BLaER1 (cell line): ENCODE measurements at regions not wholly inside any gene's neighbourhood (a gene's known extent, or its start where the extent isn't known, plus 50 kb on each side); places are given as distances from the start of the nearest gene placed in this dataset.

Experiments
- H3K27ac ChIP-seq: shearing (Covaris generic); formaldehyde crosslinking; 2 replicates; pipeline ENCODE4 v1.8.1; 2022
- H3K27me3 ChIP-seq: shearing (Covaris generic); formaldehyde crosslinking; 2 replicates; pipeline ENCODE4 v1.8.1; 2022
- H3K36me3 ChIP-seq: shearing (Covaris generic); formaldehyde crosslinking; 2 replicates; pipeline ENCODE4 v1.8.1; 2022
- H3K4me1 ChIP-seq: shearing (Covaris generic); formaldehyde crosslinking; 2 replicates; pipeline ENCODE4 v1.8.1; 2022
- H3K4me2 ChIP-seq: shearing (Covaris generic); formaldehyde crosslinking; 2 replicates; pipeline ENCODE4 v1.8.1; 2022
- H3K4me3 ChIP-seq: shearing (Covaris generic); formaldehyde crosslinking; 2 replicates; pipeline ENCODE4 v1.8.1; 2022
- H3K9ac ChIP-seq: shearing (Covaris generic); formaldehyde crosslinking; 2 replicates; pipeline ENCODE4 v1.8.1; 2022
- H3K9me3 ChIP-seq: shearing (Covaris generic); formaldehyde crosslinking; 2 replicates; pipeline ENCODE4 v1.8.1; 2022
- H4K20me1 ChIP-seq: shearing (Covaris generic); formaldehyde crosslinking; 2 replicates; pipeline ENCODE4 v1.8.1; 2022
- Cebpa-rat ChIP-seq: shearing (Covaris generic); IDR thresholded peaks from 2 replicates; pipeline ENCODE4 v1.8.1; 2022

GRCh38 chrX:150050387-150050786 lies 112.1 kb upstream of the EOLA2 start:
- H3K4me2 ChIP-seq, result no peak overlapping the region
- no peaks in the 10 kb centered on the region for H3K27me3 ChIP-seq
- no peak overlapping the region for H3K4me3 ChIP-seq
- TF ChIP-seq Cebpa-rat, result no peak
- no peaks in the 10 kb centered on the region for H3K9me3 ChIP-seq
- no peaks in the 10 kb centered on the region for H3K36me3 ChIP-seq
- no peak overlapping the region for H3K9ac ChIP-seq
- H4K20me1 ChIP-seq, result no peaks in the 10 kb centered on the region
- H3K27ac ChIP-seq, result no peak overlapping the region
- no peaks in the 10 kb centered on the region for H3K4me1 ChIP-seq

GRCh38 chrX:150051096-150051495 lies 112.8 kb upstream of the EOLA2 start:
- Histone ChIP-seq H3K9me3 (no peaks in the 10 kb centered on the region), H3K9ac (no peak overlapping the region)

GRCh38 chrX:150052226-150052625 lies 113.9 kb upstream of the EOLA2 start:
- H3K27ac ChIP-seq, result no peak overlapping the region
- no peaks in the 10 kb centered on the region for H3K9me3 ChIP-seq
- H3K4me3 ChIP-seq, result no peak overlapping the region
- no peaks in the 10 kb centered on the region for H3K36me3 ChIP-seq
- no peaks in the 10 kb centered on the region for H3K27me3 ChIP-seq
- H3K9ac ChIP-seq, result no peak overlapping the region
- no peaks in the 10 kb centered on the region for H4K20me1 ChIP-seq
- H3K4me1 ChIP-seq, result no peaks in the 10 kb centered on the region
- no peak for TF ChIP-seq Cebpa-rat
- H3K4me2 ChIP-seq, result no peak overlapping the region

More at GRCh38 chrX:150051096-150051495, 112.8 kb upstream of the EOLA2 start:
- H3K4me1 ChIP-seq, result no peaks in the 10 kb centered on the region
- H4K20me1 ChIP-seq, result no peaks in the 10 kb centered on the region
- H3K4me2 ChIP-seq, result no peak overlapping the region
- no peak for TF ChIP-seq Cebpa-rat
- no peak overlapping the region for H3K4me3 ChIP-seq
- no peaks in the 10 kb centered on the region for H3K27me3 ChIP-seq
- H3K27ac ChIP-seq, result no peak overlapping the region
- no peaks in the 10 kb centered on the region for H3K36me3 ChIP-seq

GRCh38 chrX:150058728-150059127 lies 120.4 kb upstream of the EOLA2 start:
- Histone ChIP-seq H3K4me2 (no peak overlapping the region), H3K4me1 (peaks cover 23% of the 10 kb centered on the region), H3K27ac (no peak overlapping the region), H3K9me3 (no peaks in the 10 kb centered on the region), H3K9ac (no peak overlapping the region), H4K20me1 (no peaks in the 10 kb centered on the region), H3K36me3 (no peaks in the 10 kb centered on the region), H3K4me3 (no peak overlapping the region), H3K27me3 (no peaks in the 10 kb centered on the region)
- no peak for TF ChIP-seq Cebpa-rat

- H3K9ac ChIP-seq, result no peak overlapping the region
Measured at GRCh38 chrX:150060406-150060805, 122.1 kb upstream of the EOLA2 start.

GRCh38 chrX:150062292-150063137 lies 124.2 kb upstream of the EOLA2 start:
- H3K36me3 ChIP-seq, result no peaks in the 10 kb centered on the region
- H3K4me3 ChIP-seq, result no peak overlapping the region
- no peak overlapping the region for H3K9ac ChIP-seq
- H3K27ac ChIP-seq, result no peak overlapping the region
- no peaks in the 10 kb centered on the region for H3K9me3 ChIP-seq
- no peak for TF ChIP-seq Cebpa-rat
- H3K4me2 ChIP-seq, result peak overlapping the region; percentile 62
- no peaks in the 10 kb centered on the region for H3K27me3 ChIP-seq
- H4K20me1 ChIP-seq, result no peaks in the 10 kb centered on the region
- H3K4me1 ChIP-seq, result peaks cover 28% of the 10 kb centered on the region

More at GRCh38 chrX:150060406-150060805, 122.1 kb upstream of the EOLA2 start:
- H3K27ac ChIP-seq, result no peak overlapping the region
- peaks cover 28% of the 10 kb centered on the region for H3K4me1 ChIP-seq
- H3K36me3 ChIP-seq, result no peaks in the 10 kb centered on the region
- no peaks in the 10 kb centered on the region for H3K27me3 ChIP-seq
- H4K20me1 ChIP-seq, result no peaks in the 10 kb centered on the region
- H3K9me3 ChIP-seq, result no peaks in the 10 kb centered on the region
- no peak overlapping the region for H3K4me2 ChIP-seq
- H3K4me3 ChIP-seq, result no peak overlapping the region
- no peak for TF ChIP-seq Cebpa-rat

GRCh38 chrX:150063138-150063518 lies 124.8 kb upstream of the EOLA2 start:
- peaks cover 28% of the 10 kb centered on the region for H3K4me1 ChIP-seq
- H4K20me1 ChIP-seq, result no peaks in the 10 kb centered on the region
- H3K36me3 ChIP-seq, result no peaks in the 10 kb centered on the region
- TF ChIP-seq Cebpa-rat, result no peak
- no peaks in the 10 kb centered on the region for H3K27me3 ChIP-seq
- no peak overlapping the region for H3K4me3 ChIP-seq
- no peak overlapping the region for H3K27ac ChIP-seq
- H3K4me2 ChIP-seq, result peak overlapping the region; percentile 62
- no peak overlapping the region for H3K9ac ChIP-seq
- H3K9me3 ChIP-seq, result no peaks in the 10 kb centered on the region

GRCh38 chrX:150063674-150064073 lies 125.4 kb upstream of the EOLA2 start:
- Histone ChIP-seq H3K27me3 (no peaks in the 10 kb centered on the region), H3K9me3 (no peaks in the 10 kb centered on the region), H3K9ac (no peak overlapping the region), H4K20me1 (no peaks in the 10 kb centered on the region), H3K36me3 (no peaks in the 10 kb centered on the region), H3K4me2 (peak overlapping the region; percentile 62), H3K4me1 (peaks cover 28% of the 10 kb centered on the region), H3K27ac (no peak overlapping the region), H3K4me3 (no peak overlapping the region)
- TF ChIP-seq Cebpa-rat, result no peak

GRCh38 chrX:150074175-150074574 lies 135.9 kb upstream of the EOLA2 start:
- Histone ChIP-seq H3K4me2 (no peak overlapping the region), H4K20me1 (no peaks in the 10 kb centered on the region), H3K27ac (no peak overlapping the region), H3K36me3 (no peaks in the 10 kb centered on the region), H3K4me3 (no peak overlapping the region), H3K9me3 (no peaks in the 10 kb centered on the region), H3K9ac (no peak overlapping the region), H3K27me3 (no peaks in the 10 kb centered on the region), H3K4me1 (no peaks in the 10 kb centered on the region)
- no peak for TF ChIP-seq Cebpa-rat

GRCh38 chrX:150080497-150080896 lies 142.2 kb upstream of the EOLA2 start:
- Histone ChIP-seq H3K9me3 (no peaks in the 10 kb centered on the region), H3K27me3 (no peaks in the 10 kb centered on the region), H3K9ac (no peak overlapping the region), H3K27ac (no peak overlapping the region), H4K20me1 (no peaks in the 10 kb centered on the region), H3K36me3 (no peaks in the 10 kb centered on the region), H3K4me2 (no peak overlapping the region), H3K4me1 (peaks cover 5% of the 10 kb centered on the region; the same call in 1 of the 2 replicates), H3K4me3 (no peak overlapping the region)
- TF ChIP-seq Cebpa-rat, result no peak
